ENCODE measurements at regions not wholly inside any gene's neighbourhood (a gene's known extent, or its start where the extent isn't known, plus 50 kb on each side); places are given as distances from the start of the nearest gene placed in this dataset.

- H3K9me3 ChIP-seq (ENCODE audit: insufficient read depth, low read length, severe bottlenecking), result no peaks in the 10 kb centered on the region
- H3K36me3 ChIP-seq (ENCODE audit: insufficient read depth, low read length), result no peaks in the 10 kb centered on the region
Measured at GRCh38 chr5:61735995-61736394, 403.9 kb downstream of the ZSWIM6 start.

GRCh38 chr5:61737301-61737963 lies 405.4 kb downstream of the ZSWIM6 start:
- Histone ChIP-seq H3K4me1 (ENCODE audit: insufficient read depth, low read length) (no peaks in the 10 kb centered on the region), H2AFZ (ENCODE audit: low read depth, low read length) (no peak overlapping the region), H3K4me2 (ENCODE audit: insufficient read depth, low read length) (no peak overlapping the region), H3K9me3 (ENCODE audit: insufficient read depth, low read length, severe bottlenecking) (no peaks in the 10 kb centered on the region), H4K20me1 (ENCODE audit: insufficient read depth, low read length) (no peaks in the 10 kb centered on the region), H3K36me3 (ENCODE audit: insufficient read depth, low read length) (no peaks in the 10 kb centered on the region), H3K9ac (ENCODE audit: low read depth, low read length) (no peak overlapping the region), H3K27ac (ENCODE audit: low read length) (no peak overlapping the region), H3K79me2 (ENCODE audit: insufficient read depth, low read length) (no peaks in the 10 kb centered on the region), H3K27me3 (ENCODE audit: insufficient read depth, low read length, poor library complexity) (no peaks in the 10 kb centered on the region), H3K4me3 (ENCODE audit: low read depth in 1 of 2, low read length in 2 of 2) (no peak overlapping the region)
- no peak for DNase-seq
- TF ChIP-seq CTCF (IDR thresholded peaks at IDR 0.05; ENCODE audit: borderline replicate concordance, extremely low read depth, low read length, poor library complexity, severe bottlenecking) (no peak), EZH2 (IDR thresholded peaks at IDR 0.05; ENCODE audit: borderline replicate concordance, low read depth, low read length, severe bottlenecking) (no peak)
- ATAC-seq (ENCODE audit: insufficient read depth, low read depth), result no peak

More at GRCh38 chr5:61735995-61736394, 403.9 kb downstream of the ZSWIM6 start:
- H3K4me3 ChIP-seq (ENCODE audit: low read depth in 1 of 2, low read length in 2 of 2), result no peak overlapping the region
- no peak overlapping the region for H3K4me2 ChIP-seq (ENCODE audit: insufficient read depth, low read length)
- ATAC-seq (ENCODE audit: insufficient read depth, low read depth) (no peak), DNase-seq (no peak)
- no peaks in the 10 kb centered on the region for H3K27me3 ChIP-seq (ENCODE audit: insufficient read depth, low read length, poor library complexity)
- no peaks in the 10 kb centered on the region for H4K20me1 ChIP-seq (ENCODE audit: insufficient read depth, low read length)
- no peak overlapping the region for H3K27ac ChIP-seq (ENCODE audit: low read length)
- no peaks in the 10 kb centered on the region for H3K79me2 ChIP-seq (ENCODE audit: insufficient read depth, low read length)
- H3K4me1 ChIP-seq (ENCODE audit: insufficient read depth, low read length), result no peaks in the 10 kb centered on the region
- H2AFZ ChIP-seq (ENCODE audit: low read depth, low read length), result no peak overlapping the region
- no peak overlapping the region for H3K9ac ChIP-seq (ENCODE audit: low read depth, low read length)
- TF ChIP-seq CTCF (IDR thresholded peaks at IDR 0.05; ENCODE audit: borderline replicate concordance, extremely low read depth, low read length, poor library complexity, severe bottlenecking), result no peak
- TF ChIP-seq EZH2 (IDR thresholded peaks at IDR 0.05; ENCODE audit: borderline replicate concordance, low read depth, low read length, severe bottlenecking), result no peak

GRCh38 chr5:61737964-61738340 lies 405.9 kb downstream of the ZSWIM6 start:
- Histone ChIP-seq H3K27me3 (ENCODE audit: insufficient read depth, low read length, poor library complexity) (no peaks in the 10 kb centered on the region), H3K9ac (ENCODE audit: low read depth, low read length) (no peak overlapping the region), H2AFZ (ENCODE audit: low read depth, low read length) (no peak overlapping the region), H3K36me3 (ENCODE audit: insufficient read depth, low read length) (no peaks in the 10 kb centered on the region), H3K4me2 (ENCODE audit: insufficient read depth, low read length) (no peak overlapping the region), H3K4me3 (ENCODE audit: low read depth in 1 of 2, low read length in 2 of 2) (no peak overlapping the region), H3K4me1 (ENCODE audit: insufficient read depth, low read length) (no peaks in the 10 kb centered on the region), H3K9me3 (ENCODE audit: insufficient read depth, low read length, severe bottlenecking) (no peaks in the 10 kb centered on the region), H4K20me1 (ENCODE audit: insufficient read depth, low read length) (no peaks in the 10 kb centered on the region), H3K27ac (ENCODE audit: low read length) (no peak overlapping the region), H3K79me2 (ENCODE audit: insufficient read depth, low read length) (no peaks in the 10 kb centered on the region)
- TF ChIP-seq CTCF (IDR thresholded peaks at IDR 0.05; ENCODE audit: borderline replicate concordance, extremely low read depth, low read length, poor library complexity, severe bottlenecking) (no peak), EZH2 (IDR thresholded peaks at IDR 0.05; ENCODE audit: borderline replicate concordance, low read depth, low read length, severe bottlenecking) (no peak)
- ATAC-seq (ENCODE audit: insufficient read depth, low read depth) (no peak), DNase-seq (no peak)
